Renal cortex interstitium (tissue), 11 donors: ENCODE measurements at regions not wholly inside any gene's neighbourhood (a gene's known extent, or its start where the extent isn't known, plus 50 kb on each side); places are given as distances from the start of the nearest gene placed in this dataset.
A peak's percentile ranks its signal among the peaks of the same experiment; 100 is the strongest.

Experiments
- DNase-seq, 11 donors: peaks; one replicate each; pipeline ENCODE4 v3.0.0-alpha.2; 2013; ENCODE audit warnings: low read depth in 9 of 11, low spot score in 4 of 11; ENCODE audit errors: extremely low read depth in 1 of 11

- no peak for DNase-seq
Measured at GRCh38 chr9:13501018-13501417, 221.5 kb upstream of the MPDZ start.

- DNase-seq = no peak
Measured at GRCh38 chr9:13500034-13500433, 220.5 kb upstream of the MPDZ start.

GRCh38 chr9:13493697-13494096 lies 214.2 kb upstream of the MPDZ start:
- DNase-seq = no peak

- no peak for DNase-seq
Measured at GRCh38 chr9:13491493-13492424, 212.3 kb upstream of the MPDZ start.

GRCh38 chr9:13491138-13491492 lies 211.6 kb upstream of the MPDZ start:
- no peak for DNase-seq

- DNase-seq = peak in 3 of 11 donors; percentile 6 to 14 (median 9)
Measured at GRCh38 chr9:13487936-13488335, 208.4 kb upstream of the MPDZ start.

GRCh38 chr9:13487498-13487897 lies 208.0 kb upstream of the MPDZ start:
- DNase-seq = no peak

- no peak for DNase-seq
Measured at GRCh38 chr9:13487071-13487470, 207.6 kb upstream of the MPDZ start.

- no peak for DNase-seq
Measured at GRCh38 chr9:13485068-13485596, 205.6 kb upstream of the MPDZ start.

GRCh38 chr9:13484186-13484585 lies 204.7 kb upstream of the MPDZ start:
- DNase-seq = no peak

GRCh38 chr9:13481274-13481673 lies 201.8 kb upstream of the MPDZ start:
- no peak for DNase-seq

- DNase-seq = no peak
Measured at GRCh38 chr9:13480693-13481092, 201.2 kb upstream of the MPDZ start.

- DNase-seq = no peak
Measured at GRCh38 chr9:13479096-13479495, 199.6 kb upstream of the MPDZ start.

GRCh38 chr9:13478639-13479038 lies 199.1 kb upstream of the MPDZ start:
- DNase-seq = no peak

GRCh38 chr9:13478160-13478559 lies 198.7 kb upstream of the MPDZ start:
- DNase-seq = no peak

GRCh38 chr9:13470836-13471235 lies 191.3 kb upstream of the MPDZ start:
- DNase-seq = no peak

GRCh38 chr9:13467157-13467556 lies 187.7 kb upstream of the MPDZ start:
- no peak for DNase-seq

GRCh38 chr9:13461414-13461991 lies 182.0 kb upstream of the MPDZ start:
- no peak for DNase-seq

GRCh38 chr9:13459071-13459470 lies 179.6 kb upstream of the MPDZ start:
- no peak for DNase-seq

GRCh38 chr9:13457795-13458194 lies 178.3 kb upstream of the MPDZ start:
- no peak for DNase-seq

GRCh38 chr9:13450723-13451122 lies 171.2 kb upstream of the MPDZ start:
- no peak for DNase-seq
